ENCODE measurements at regions not wholly inside any gene's neighbourhood (a gene's known extent, or its start where the extent isn't known, plus 50 kb on each side); places are given as distances from the start of the nearest gene placed in this dataset.

GRCh38 chr18:78424403-78425018, 555.1 kb upstream of the SALL3 start:
- TF ChIP-seq POLR2A (IDR thresholded peaks at IDR 0.05), result no peak
- no peak for TF ChIP-seq EP300 (IDR thresholded peaks at IDR 0.05)
- TF ChIP-seq CTCF (IDR thresholded peaks at IDR 0.05), result no peak
- TF ChIP-seq POLR2AphosphoS5 (IDR thresholded peaks at IDR 0.05), result no peak
- no peaks in the 10 kb centered on the region for H3K9me3 ChIP-seq
- no peaks in the 10 kb centered on the region for H3K36me3 ChIP-seq
- no peaks in the 10 kb centered on the region for H3K4me1 ChIP-seq
- intact Hi-C loops (cut with DNase I), result no loop called here
- no peak for DNase-seq
- WGBS, 2 donors, result 65 to 76% methylated on average over 7 of the region's 7 CpGs
- H3K4me3 ChIP-seq, result no peak overlapping the region
- no peaks in the 10 kb centered on the region for H3K27me3 ChIP-seq
- no peak overlapping the region for H3K27ac ChIP-seq

GRCh38 chr18:78425019-78425412, 554.6 kb upstream of the SALL3 start:
- Histone ChIP-seq H3K4me1 (no peaks in the 10 kb centered on the region), H3K36me3 (no peaks in the 10 kb centered on the region), H3K27me3 (no peaks in the 10 kb centered on the region), H3K9me3 (no peaks in the 10 kb centered on the region), H3K27ac (no peak overlapping the region), H3K4me3 (no peak overlapping the region)
- no peak for DNase-seq
- 54 to 83% methylated on average over 2 of the region's 2 CpGs for WGBS, 2 donors
- intact Hi-C loops (cut with DNase I), result no loop called here
- no peak for TF ChIP-seq POLR2A (IDR thresholded peaks at IDR 0.05)
- no peak for TF ChIP-seq EP300 (IDR thresholded peaks at IDR 0.05)
- TF ChIP-seq CTCF (IDR thresholded peaks at IDR 0.05), result no peak
- TF ChIP-seq POLR2AphosphoS5 (IDR thresholded peaks at IDR 0.05), result no peak

- TF ChIP-seq POLR2A (IDR thresholded peaks at IDR 0.05) (no peak), POLR2AphosphoS5 (IDR thresholded peaks at IDR 0.05) (no peak), CTCF (IDR thresholded peaks at IDR 0.05) (no peak), EP300 (IDR thresholded peaks at IDR 0.05) (no peak)
- H3K9me3 ChIP-seq, result no peaks in the 10 kb centered on the region
- no peak overlapping the region for H3K4me3 ChIP-seq
- H3K27ac ChIP-seq, result no peak overlapping the region
- H3K4me1 ChIP-seq, result no peaks in the 10 kb centered on the region
- 95% methylated on average over 12 of the region's 12 CpGs for WGBS, 2 donors
- H3K36me3 ChIP-seq, result no peaks in the 10 kb centered on the region
- H3K27me3 ChIP-seq, result no peaks in the 10 kb centered on the region
- DNase-seq, result no peak
- intact Hi-C loops (cut with DNase I), result no loop called here
Observed at GRCh38 chr18:78427081-78427480, 552.5 kb upstream of the SALL3 start.

GRCh38 chr18:78429127-78430108, 550.2 kb upstream of the SALL3 start:
- Histone ChIP-seq H3K27me3 (no peaks in the 10 kb centered on the region), H3K4me1 (no peaks in the 10 kb centered on the region), H3K4me3 (no peak overlapping the region), H3K36me3 (no peaks in the 10 kb centered on the region), H3K27ac (no peak overlapping the region), H3K9me3 (no peaks in the 10 kb centered on the region)
- no peak for DNase-seq
- intact Hi-C loops (cut with DNase I), result no loop called here
- WGBS, 2 donors, result 93 to 94% methylated on average over 54 of the region's 54 CpGs
- TF ChIP-seq POLR2A (IDR thresholded peaks at IDR 0.05) (no peak), EP300 (IDR thresholded peaks at IDR 0.05) (no peak), POLR2AphosphoS5 (IDR thresholded peaks at IDR 0.05) (no peak), CTCF (IDR thresholded peaks at IDR 0.05) (no peak)

Measured in sigmoid colon (tissue), 6 donors.